ENCODE measurements at regions not wholly inside any gene's neighbourhood (a gene's known extent, or its start where the extent isn't known, plus 50 kb on each side); places are given as distances from the start of the nearest gene placed in this dataset.

DNA sequence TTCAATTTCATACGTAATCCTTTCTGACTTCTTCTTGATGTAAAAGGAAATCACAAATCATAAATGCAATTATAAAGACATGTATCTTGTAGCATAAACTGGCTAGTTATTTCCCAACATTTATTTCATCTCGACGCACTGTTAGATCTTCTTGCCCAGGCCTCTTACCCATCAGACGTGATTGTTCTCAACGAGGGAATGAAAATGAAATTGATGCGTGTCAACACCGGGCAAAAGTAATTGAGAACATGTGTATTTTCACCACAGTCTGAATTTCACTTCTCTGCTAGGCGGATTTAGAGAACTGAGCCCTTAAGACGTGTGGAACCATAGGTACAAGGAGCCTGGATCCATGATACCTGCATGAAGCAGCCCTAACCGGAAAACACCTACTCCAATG is 519.7 kb downstream of the KCNT2 start:
- BruUV-seq (replicated peaks), result no TSS peak
- ChIA-PET POLR2A (ENCODE audit: unreplicated experiment) (no interaction called here), CTCF (no interaction called here)
- intact Hi-C loops (cut with micrococcal nuclease; ENCODE audit: unreplicated experiment), result no loop called here
- no peak for DNase-seq
- no peak overlapping the region for H3K4me3 ChIP-seq
- no peaks in the 10 kb centered on the region for H3F3A ChIP-seq (ENCODE audit: insufficient read depth, low read depth)
- no peaks in the 10 kb centered on the region for H3K36me3 ChIP-seq (ENCODE audit: low read depth)
- no peaks in the 10 kb centered on the region for H4K20me1 ChIP-seq (ENCODE audit: insufficient read depth)
- H3K9me3 ChIP-seq (ENCODE audit: insufficient read depth, low read depth), result no peaks in the 10 kb centered on the region; the same call in 1 of the 2 replicates
- no peaks in the 10 kb centered on the region for H3K79me2 ChIP-seq (ENCODE audit: low read depth)
- no peaks in the 10 kb centered on the region for H3K27me3 ChIP-seq (ENCODE audit: insufficient read depth, low read depth)
- no peak overlapping the region for H3K27ac ChIP-seq
- H2AFZ ChIP-seq, result no peak overlapping the region
- H3K4me2 ChIP-seq, result no peak overlapping the region
- TF ChIP-seq, protein P1, sequence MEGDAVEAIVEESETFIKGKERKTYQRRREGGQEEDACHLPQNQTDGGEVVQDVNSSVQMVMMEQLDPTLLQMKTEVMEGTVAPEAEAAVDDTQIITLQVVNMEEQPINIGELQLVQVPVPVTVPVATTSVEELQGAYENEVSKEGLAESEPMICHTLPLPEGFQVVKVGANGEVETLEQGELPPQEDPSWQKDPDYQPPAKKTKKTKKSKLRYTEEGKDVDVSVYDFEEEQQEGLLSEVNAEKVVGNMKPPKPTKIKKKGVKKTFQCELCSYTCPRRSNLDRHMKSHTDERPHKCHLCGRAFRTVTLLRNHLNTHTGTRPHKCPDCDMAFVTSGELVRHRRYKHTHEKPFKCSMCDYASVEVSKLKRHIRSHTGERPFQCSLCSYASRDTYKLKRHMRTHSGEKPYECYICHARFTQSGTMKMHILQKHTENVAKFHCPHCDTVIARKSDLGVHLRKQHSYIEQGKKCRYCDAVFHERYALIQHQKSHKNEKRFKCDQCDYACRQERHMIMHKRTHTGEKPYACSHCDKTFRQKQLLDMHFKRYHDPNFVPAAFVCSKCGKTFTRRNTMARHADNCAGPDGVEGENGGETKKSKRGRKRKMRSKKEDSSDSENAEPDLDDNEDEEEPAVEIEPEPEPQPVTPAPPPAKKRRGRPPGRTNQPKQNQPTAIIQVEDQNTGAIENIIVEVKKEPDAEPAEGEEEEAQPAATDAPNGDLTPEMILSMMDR (conservative IDR thresholded peaks at IDR 0.05), result no peak
- TF ChIP-seq EZH2 (IDR thresholded peaks at IDR 0.05; ENCODE audit: low read depth), result no peak
- H3K4me1 ChIP-seq (replicated peaks; ENCODE audit: insufficient read depth), result no peaks in the 10 kb centered on the region
- H3K9me2 ChIP-seq (ENCODE audit: insufficient read depth), result no peaks in the 10 kb centered on the region

DNA sequence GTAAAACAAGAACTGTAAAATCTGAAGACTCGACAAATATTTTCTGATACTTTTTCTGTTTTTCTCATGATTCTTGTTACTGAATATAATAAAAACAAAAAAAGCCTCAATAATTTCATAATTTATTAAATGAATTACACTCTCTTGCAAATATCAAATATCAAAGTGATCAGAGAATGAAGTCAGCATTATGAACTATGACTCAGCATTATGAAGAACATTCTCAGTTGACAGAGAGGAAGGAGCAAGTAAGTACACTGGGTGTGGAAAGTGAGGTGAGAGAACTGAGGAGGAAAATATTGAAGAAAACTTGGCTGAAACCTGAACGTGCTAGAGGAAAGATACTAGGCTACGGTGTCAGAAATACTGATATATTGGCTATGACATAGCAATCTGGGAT is 529.5 kb downstream of the KCNT2 start:
- Histone ChIP-seq H3K9me2 (ENCODE audit: insufficient read depth) (no peaks in the 10 kb centered on the region; the same call in 1 of the 2 replicates), H2AFZ (no peak overlapping the region), H3K9me3 (ENCODE audit: insufficient read depth, low read depth) (no peaks in the 10 kb centered on the region), H3K36me3 (ENCODE audit: low read depth) (no peaks in the 10 kb centered on the region), H4K20me1 (ENCODE audit: insufficient read depth) (no peaks in the 10 kb centered on the region), H3K4me1 (replicated peaks; ENCODE audit: insufficient read depth) (peaks cover 9% of the 10 kb centered on the region), H3K27ac (no peak overlapping the region), H3F3A (ENCODE audit: insufficient read depth, low read depth) (no peaks in the 10 kb centered on the region), H3K27me3 (ENCODE audit: insufficient read depth, low read depth) (no peaks in the 10 kb centered on the region), H3K79me2 (ENCODE audit: low read depth) (no peaks in the 10 kb centered on the region), H3K4me3 (no peak overlapping the region), H3K4me2 (no peak overlapping the region)
- TF ChIP-seq, protein P1 (conservative IDR thresholded peaks at IDR 0.05), result no peak
- TF ChIP-seq EZH2 (IDR thresholded peaks at IDR 0.05; ENCODE audit: low read depth), result no peak
- intact Hi-C loops (cut with micrococcal nuclease; ENCODE audit: unreplicated experiment), result no loop called here
- DNase-seq, result peak in 1 of 2 experiments; percentile 39
- BruUV-seq (replicated peaks), result no TSS peak
- ChIA-PET POLR2A (ENCODE audit: unreplicated experiment) (no interaction called here), CTCF (no interaction called here)

DNA sequence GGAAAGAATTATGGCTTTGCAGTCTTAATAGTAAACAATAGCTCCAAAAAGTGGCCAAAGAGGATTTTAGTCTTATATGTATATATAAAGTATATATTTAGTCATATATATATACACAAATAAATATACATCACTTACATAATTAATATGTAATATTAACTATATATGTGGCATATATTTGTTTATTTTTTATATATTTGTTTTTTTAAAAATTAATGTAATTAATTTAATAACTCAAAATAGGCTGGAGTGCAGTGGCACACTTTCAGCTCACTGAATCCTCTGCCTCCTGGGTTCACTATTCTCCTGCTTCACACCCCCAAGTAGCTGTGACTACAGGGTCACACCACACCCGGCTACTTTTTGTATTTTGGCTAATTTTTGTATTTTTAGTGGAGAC is 532.6 kb downstream of the KCNT2 start:
- Histone ChIP-seq H3K4me2 (no peak overlapping the region), H3F3A (ENCODE audit: insufficient read depth, low read depth) (no peaks in the 10 kb centered on the region), H4K20me1 (ENCODE audit: insufficient read depth) (no peaks in the 10 kb centered on the region), H2AFZ (no peak overlapping the region), H3K4me3 (no peak overlapping the region), H3K9me3 (ENCODE audit: insufficient read depth, low read depth) (no peaks in the 10 kb centered on the region), H3K27ac (no peak overlapping the region), H3K4me1 (replicated peaks; ENCODE audit: insufficient read depth) (peaks cover 9% of the 10 kb centered on the region), H3K9me2 (ENCODE audit: insufficient read depth) (no peaks in the 10 kb centered on the region; the same call in 1 of the 2 replicates), H3K79me2 (ENCODE audit: low read depth) (no peaks in the 10 kb centered on the region), H3K27me3 (ENCODE audit: insufficient read depth, low read depth) (no peaks in the 10 kb centered on the region), H3K36me3 (ENCODE audit: low read depth) (no peaks in the 10 kb centered on the region)
- ChIA-PET CTCF (no interaction called here), POLR2A (ENCODE audit: unreplicated experiment) (no interaction called here)
- DNase-seq, result no peak
- TF ChIP-seq, protein P1 (conservative IDR thresholded peaks at IDR 0.05), result no peak
- no peak for TF ChIP-seq EZH2 (IDR thresholded peaks at IDR 0.05; ENCODE audit: low read depth)
- intact Hi-C loops (cut with micrococcal nuclease; ENCODE audit: unreplicated experiment), result no loop called here
- BruUV-seq (replicated peaks), result no TSS peak

Measured in PC-9 (cell line).